ENCODE measurements at regions not wholly inside any gene's neighbourhood (a gene's known extent, or its start where the extent isn't known, plus 50 kb on each side); places are given as distances from the start of the nearest gene placed in this dataset.

DNA sequence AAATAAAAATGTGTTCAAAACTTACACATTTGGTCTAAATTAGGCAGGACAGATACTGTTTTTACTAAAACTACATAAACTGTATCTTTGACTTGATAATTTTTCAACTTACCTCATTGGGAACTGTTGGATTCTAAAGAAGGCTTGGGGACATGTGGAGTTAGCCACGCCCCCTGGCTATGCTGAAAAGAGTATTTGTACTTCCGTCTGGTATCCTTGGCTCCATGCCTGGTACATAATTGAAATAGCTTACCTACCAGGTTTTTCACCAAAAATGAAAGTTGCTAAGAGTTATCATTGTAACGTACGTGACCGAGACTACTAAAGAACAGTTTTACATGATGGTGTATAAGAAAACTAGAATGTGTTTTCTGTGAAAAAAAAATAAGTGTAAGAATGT, 604.8 kb upstream of the IGFBP3 start:
- intact Hi-C loops (cut with DNase I), result no loop called here
- Histone ChIP-seq H3K9me3 (no peaks in the 10 kb centered on the region), H3K36me3 (no peaks in the 10 kb centered on the region), H3K4me3 (replicated peaks in 1 of 3) (no peak overlapping the region), H3K27me3 (no peaks in the 10 kb centered on the region), H3K4me1 (peaks cover 11% of the 10 kb centered on the region in 2 donors), H3K27ac (no peak overlapping the region)
- 71 to 74% methylated on average over 5 of the region's 5 CpGs for WGBS, 2 donors
- TF ChIP-seq POLR2A (IDR thresholded peaks at IDR 0.05), result no peak
- TF ChIP-seq, protein P1, sequence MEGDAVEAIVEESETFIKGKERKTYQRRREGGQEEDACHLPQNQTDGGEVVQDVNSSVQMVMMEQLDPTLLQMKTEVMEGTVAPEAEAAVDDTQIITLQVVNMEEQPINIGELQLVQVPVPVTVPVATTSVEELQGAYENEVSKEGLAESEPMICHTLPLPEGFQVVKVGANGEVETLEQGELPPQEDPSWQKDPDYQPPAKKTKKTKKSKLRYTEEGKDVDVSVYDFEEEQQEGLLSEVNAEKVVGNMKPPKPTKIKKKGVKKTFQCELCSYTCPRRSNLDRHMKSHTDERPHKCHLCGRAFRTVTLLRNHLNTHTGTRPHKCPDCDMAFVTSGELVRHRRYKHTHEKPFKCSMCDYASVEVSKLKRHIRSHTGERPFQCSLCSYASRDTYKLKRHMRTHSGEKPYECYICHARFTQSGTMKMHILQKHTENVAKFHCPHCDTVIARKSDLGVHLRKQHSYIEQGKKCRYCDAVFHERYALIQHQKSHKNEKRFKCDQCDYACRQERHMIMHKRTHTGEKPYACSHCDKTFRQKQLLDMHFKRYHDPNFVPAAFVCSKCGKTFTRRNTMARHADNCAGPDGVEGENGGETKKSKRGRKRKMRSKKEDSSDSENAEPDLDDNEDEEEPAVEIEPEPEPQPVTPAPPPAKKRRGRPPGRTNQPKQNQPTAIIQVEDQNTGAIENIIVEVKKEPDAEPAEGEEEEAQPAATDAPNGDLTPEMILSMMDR (IDR thresholded peaks at IDR 0.05), result no peak
- DNase-seq, result peak; percentile 34 to 49

DNA sequence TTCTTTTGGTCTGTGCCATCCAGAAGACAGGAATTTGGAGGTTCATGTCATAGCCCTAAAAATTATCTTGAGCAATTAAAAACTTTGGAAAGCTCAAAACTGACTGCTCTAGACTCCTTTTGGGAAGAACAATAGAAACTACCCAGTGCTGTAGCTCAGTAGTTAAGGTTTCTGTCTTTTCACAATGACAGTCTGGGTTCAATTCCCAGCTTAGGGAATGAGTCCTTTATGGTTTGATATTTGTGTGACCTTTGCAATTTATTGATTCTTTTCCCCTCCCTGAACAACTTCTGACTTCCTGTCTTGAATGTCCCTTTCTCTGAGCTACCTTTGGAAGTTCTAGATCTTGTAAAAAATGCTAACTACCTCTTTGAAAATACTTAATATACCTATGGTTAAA, 603.3 kb upstream of the IGFBP3 start:
- no peak for DNase-seq
- TF ChIP-seq POLR2A (IDR thresholded peaks at IDR 0.05), result no peak
- TF ChIP-seq, protein P1 (IDR thresholded peaks at IDR 0.05), result no peak

DNA sequence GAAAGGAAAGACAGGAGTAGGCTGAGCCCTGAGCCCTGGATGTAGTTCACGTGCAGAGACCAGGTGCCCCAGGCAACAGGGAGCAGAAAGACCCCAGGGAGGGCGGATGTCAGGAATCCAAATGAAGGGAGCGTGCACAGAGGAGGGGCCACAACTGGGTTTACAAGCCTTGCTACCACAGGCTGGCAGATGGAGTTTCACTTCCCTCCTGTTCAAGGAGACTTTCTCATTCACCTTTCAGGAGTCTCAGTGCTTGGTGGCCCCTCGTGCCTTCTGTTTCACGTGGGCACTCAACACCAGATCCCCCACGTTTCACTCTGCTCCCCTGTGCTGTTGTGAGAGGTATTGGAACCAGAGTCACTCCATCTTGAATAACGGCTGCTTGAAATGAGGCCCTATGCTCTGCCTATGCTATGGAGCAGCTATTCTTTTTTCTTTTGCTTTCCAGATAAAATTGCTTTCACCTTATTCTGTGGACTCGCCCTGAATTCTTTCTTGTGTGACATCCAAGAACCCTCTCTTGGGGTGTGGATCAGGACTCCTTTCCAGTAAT, 601.4 kb upstream of the IGFBP3 start:
- no peak overlapping the region for H3K27ac ChIP-seq
- TF ChIP-seq, protein P1 (IDR thresholded peaks at IDR 0.05), result no peak
- no peak for TF ChIP-seq POLR2A (IDR thresholded peaks at IDR 0.05)
- no peak for DNase-seq
- H3K27me3 ChIP-seq, result no peaks in the 10 kb centered on the region
- no peak overlapping the region for H3K4me3 ChIP-seq (replicated peaks in 1 of 3)
- H3K36me3 ChIP-seq, result no peaks in the 10 kb centered on the region
- WGBS, 2 donors, result 92 to 95% methylated on average over 8 of the region's 8 CpGs
- intact Hi-C loops (cut with DNase I), result no loop called here
- H3K4me1 ChIP-seq, result peaks cover 11% of the 10 kb centered on the region in 2 donors
- H3K9me3 ChIP-seq, result no peaks in the 10 kb centered on the region

More for the DNA sequence above, 603.3 kb upstream of the IGFBP3 start:
- Histone ChIP-seq H3K4me1 (peaks cover 11% of the 10 kb centered on the region in 2 donors), H3K27ac (peak overlapping the region; percentile 6 to 48 (median 39)), H3K27me3 (no peaks in the 10 kb centered on the region), H3K9me3 (no peaks in the 10 kb centered on the region), H3K36me3 (no peaks in the 10 kb centered on the region), H3K4me3 (replicated peaks in 1 of 3) (no peak overlapping the region)
- intact Hi-C loops (cut with DNase I), result no loop called here

DNA sequence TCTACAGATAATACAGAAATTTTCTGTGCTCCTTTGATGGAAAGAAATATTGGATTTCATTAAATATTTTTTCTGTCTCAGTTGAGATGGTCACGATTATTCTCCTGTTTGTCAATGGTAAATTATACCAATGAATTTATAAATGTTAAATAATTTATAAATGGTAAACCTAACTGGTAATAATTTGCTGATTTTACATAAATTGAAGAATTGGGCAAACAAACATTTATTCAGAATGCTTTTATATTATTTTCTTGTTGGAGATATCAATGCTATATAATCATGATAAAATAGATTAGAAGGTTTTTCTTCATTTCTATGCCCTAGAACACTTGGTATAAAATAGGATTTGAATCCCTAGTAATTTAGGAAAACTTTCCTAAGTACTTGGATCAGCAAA, 597.6 kb upstream of the IGFBP3 start:
- Histone ChIP-seq H3K9me3 (no peaks in the 10 kb centered on the region), H3K27ac (no peak overlapping the region), H3K27me3 (no peaks in the 10 kb centered on the region), H3K4me1 (peaks cover 0 to 5% of the 10 kb centered on the region in 2 donors), H3K4me3 (replicated peaks in 1 of 3) (no peak overlapping the region), H3K36me3 (no peaks in the 10 kb centered on the region)
- no peak for DNase-seq
- 91 to 96% methylated on average over 1 of the region's 1 CpG for WGBS, 2 donors
- intact Hi-C loops (cut with DNase I), result no loop called here
- TF ChIP-seq, protein P1 (IDR thresholded peaks at IDR 0.05), result no peak
- no peak for TF ChIP-seq POLR2A (IDR thresholded peaks at IDR 0.05)

DNA sequence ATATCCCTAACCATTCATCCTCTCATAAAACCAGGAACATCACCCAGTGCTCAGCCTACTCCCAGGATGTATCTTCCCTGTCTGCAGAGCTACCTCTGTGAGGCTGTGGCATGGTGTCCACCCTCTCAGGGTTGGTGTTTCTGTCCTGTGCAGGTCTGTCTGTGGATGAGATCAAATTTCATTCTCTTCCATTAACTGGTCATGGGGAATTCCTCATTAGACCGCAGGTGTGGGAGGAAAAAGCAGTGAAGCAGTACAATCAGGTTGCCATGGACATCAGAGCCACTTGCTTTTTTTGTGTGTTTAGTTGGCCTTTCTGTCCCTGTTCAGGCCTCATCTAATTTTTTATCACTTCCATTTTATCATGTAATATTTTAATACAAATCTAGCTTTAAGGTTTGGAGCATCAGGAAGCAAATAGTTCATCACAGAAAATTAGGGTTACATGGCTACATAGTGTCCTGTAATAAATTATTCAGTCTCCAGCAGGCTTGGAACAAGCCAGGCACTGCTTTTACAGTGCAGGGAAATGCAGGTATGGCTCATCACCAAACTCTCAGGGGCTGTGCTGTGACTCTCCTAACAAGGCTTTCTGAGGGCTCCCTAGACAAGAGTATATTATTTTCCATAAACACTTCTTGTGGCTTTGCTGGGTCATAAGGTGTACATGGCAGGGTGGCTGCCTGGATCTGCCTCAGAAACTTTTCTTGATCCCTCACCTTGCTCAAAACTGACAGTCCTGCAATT, 594.9 kb upstream of the IGFBP3 start:
- Histone ChIP-seq H3K4me1 (peaks cover 0 to 5% of the 10 kb centered on the region in 2 donors), H3K9me3 (no peaks in the 10 kb centered on the region), H3K4me3 (replicated peaks in 1 of 3) (no peak overlapping the region), H3K36me3 (no peaks in the 10 kb centered on the region), H3K27me3 (no peaks in the 10 kb centered on the region), H3K27ac (no peak overlapping the region)
- TF ChIP-seq POLR2A (IDR thresholded peaks at IDR 0.05), result no peak
- TF ChIP-seq, protein P1 (IDR thresholded peaks at IDR 0.05), result no peak
- DNase-seq, result peak; percentile 18 to 22
- WGBS, 2 donors, result 34 to 42% methylated on average over 1 of the region's 1 CpG
- intact Hi-C loops (cut with DNase I), result no loop called here

Measured in thyroid gland (tissue), 4 donors.